NCI-H1694 (cell line): ENCODE measurements at regions not wholly inside any gene's neighbourhood (a gene's known extent, or its start where the extent isn't known, plus 50 kb on each side); places are given as distances from the start of the nearest gene placed in this dataset.

Source experiments
- DNase-seq: peaks from one replicate; lab custom pipeline; 2025; lab: John Stamatoyannopoulos, UW

DNA sequence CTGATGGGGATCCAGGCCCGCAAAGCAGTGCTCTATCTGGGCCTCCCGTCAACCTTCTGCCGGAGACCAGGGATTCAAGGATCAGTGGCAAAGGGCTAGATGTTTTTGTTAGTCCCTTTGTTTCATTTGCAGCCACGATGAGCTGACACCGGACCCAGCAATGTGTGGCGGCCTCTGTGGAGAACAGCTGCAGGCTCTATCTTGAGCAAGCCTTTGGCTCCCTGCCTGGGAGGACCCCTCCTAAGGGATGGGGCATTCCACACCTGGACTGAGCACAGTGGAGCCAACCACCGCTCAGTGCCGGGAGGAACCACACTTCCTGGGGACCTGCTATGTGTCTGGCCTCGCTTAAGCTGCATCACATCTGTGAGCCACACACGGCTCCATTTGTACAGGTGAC lies 215.8 kb downstream of the RBFOX3 start:
- no peak for DNase-seq

DNA sequence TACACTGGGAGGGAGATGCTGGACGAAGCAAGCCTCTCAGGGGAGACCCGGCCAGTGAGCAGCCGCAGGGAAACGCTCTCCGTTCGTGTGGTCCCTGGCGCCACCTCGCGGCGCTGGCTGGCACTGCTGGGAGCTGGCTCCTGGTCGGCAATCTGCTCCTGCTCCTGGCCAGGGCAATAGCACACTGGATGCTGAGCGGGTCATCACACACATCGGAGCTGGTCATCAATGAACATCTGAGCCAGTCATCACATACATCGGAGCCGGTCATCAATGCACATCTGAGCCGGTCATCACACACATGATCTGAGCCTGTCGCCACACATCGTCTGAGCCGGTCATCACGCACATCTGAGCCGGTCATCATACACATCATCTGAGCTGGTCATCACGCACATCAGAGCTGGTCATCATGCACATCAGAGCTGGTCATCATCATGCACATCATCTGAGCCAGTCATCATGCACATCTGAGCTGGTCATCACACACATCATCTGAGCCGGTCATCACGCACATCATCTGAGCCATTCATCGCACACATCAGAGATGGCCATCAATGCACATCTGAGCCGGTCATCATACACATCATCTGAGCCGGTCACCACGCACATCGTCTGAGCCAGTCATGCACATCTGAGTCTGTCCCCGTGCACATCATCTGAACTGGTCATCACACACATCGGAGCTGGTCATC lies 217.3 kb downstream of the RBFOX3 start:
- peak; percentile 48 for DNase-seq

GRCh38 chr17:79392598-79392997 lies 218.3 kb downstream of the RBFOX3 start:
- no peak for DNase-seq

GRCh38 chr17:79391376-79392233 lies 219.2 kb downstream of the RBFOX3 start:
- DNase-seq = peak; percentile 20

- no peak for DNase-seq
Observed at GRCh38 chr17:79389896-79390295, 221.0 kb downstream of the RBFOX3 start.

GRCh38 chr17:79388556-79389295 lies 222.1 kb downstream of the RBFOX3 start:
- DNase-seq = peak; percentile 30

GRCh38 chr17:79387783-79388182 lies 223.1 kb downstream of the RBFOX3 start:
- DNase-seq = no peak

- DNase-seq = no peak
Observed at GRCh38 chr17:79385962-79386563, 224.8 kb downstream of the RBFOX3 start.

GRCh38 chr17:79382313-79382712 lies 228.5 kb downstream of the RBFOX3 start:
- DNase-seq = no peak

DNA sequence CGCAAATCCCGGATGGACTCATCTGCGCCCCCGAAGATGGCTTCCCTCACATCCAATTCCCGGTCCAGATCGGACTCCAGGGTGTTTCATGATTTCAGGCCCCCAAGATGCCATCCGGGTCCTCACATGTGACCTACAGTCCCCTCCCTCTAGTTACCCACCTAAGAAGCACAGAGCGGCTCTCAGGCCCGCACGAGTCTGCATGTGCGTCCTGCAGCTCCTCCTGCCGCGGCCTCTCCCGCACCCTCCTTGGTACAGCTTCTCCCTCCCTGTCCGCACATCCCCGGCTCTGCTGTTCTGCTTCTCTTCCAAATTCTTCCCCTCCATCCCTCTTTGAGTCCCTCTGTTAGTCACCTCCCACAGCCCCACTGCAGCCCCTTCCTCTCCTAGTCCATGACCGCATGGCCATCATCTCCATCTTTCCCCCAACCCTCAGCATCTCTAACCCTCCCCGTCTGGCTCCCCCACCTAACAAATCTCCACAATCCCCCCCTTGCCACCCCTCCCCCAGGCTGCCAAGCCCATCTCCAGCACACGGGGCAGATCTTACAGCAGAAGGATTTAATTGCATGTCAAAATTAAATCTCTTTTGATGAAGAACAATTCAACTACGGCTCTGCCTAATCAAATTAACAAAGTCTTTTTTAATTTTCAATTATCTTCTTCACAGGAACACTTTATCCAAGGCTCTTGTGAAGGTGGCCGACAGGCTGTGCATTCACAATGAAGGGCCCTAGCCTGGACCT lies 231.0 kb downstream of the RBFOX3 start:
- no peak for DNase-seq

DNA sequence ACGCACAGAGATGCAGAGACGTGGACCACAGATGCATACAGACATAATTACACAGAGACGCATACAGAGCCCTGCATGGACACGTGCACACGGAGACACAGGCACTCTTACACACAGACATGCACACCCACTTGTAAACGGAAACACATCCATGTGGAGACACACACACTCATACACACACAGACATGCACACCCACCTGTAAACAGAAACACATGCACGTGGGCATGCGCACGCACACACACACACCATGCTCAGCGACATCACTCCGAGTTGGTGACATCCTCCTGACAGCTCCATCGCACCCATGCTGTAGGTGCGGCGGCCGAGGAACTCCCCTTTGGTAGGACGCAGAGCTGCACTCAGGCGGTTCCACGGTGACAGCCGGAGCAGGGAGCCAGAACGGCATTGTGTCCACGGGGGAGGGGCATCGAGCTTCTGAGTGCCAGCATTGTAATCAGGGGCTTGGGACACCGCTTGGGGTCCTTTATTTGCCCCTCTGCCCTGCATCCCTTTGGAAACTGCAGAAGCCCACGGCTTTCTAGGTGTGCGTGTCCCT lies 233.5 kb downstream of the RBFOX3 start:
- no peak for DNase-seq

DNA sequence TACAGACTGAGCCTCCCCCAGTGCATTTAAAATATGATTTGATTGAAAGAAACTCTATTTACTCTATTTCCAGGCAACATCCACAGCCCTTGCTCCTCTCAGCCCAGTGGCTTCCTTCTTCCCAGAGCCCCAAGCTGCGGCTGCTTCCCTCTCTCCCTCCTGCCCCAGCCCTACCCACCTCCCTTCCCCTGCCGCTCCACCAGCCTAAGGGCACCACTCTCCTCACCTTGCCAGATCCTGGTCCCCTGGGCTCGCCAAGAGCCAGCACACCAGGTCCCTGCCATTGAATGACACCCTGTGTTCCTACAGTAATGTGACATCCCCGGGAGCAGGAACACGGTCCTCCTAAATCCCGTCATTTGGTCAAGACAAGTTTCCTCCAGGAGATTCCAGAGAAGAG lies 236.0 kb downstream of the RBFOX3 start:
- DNase-seq = no peak

GRCh38 chr17:79374087-79374689 lies 236.7 kb downstream of the RBFOX3 start:
- no peak for DNase-seq

DNA sequence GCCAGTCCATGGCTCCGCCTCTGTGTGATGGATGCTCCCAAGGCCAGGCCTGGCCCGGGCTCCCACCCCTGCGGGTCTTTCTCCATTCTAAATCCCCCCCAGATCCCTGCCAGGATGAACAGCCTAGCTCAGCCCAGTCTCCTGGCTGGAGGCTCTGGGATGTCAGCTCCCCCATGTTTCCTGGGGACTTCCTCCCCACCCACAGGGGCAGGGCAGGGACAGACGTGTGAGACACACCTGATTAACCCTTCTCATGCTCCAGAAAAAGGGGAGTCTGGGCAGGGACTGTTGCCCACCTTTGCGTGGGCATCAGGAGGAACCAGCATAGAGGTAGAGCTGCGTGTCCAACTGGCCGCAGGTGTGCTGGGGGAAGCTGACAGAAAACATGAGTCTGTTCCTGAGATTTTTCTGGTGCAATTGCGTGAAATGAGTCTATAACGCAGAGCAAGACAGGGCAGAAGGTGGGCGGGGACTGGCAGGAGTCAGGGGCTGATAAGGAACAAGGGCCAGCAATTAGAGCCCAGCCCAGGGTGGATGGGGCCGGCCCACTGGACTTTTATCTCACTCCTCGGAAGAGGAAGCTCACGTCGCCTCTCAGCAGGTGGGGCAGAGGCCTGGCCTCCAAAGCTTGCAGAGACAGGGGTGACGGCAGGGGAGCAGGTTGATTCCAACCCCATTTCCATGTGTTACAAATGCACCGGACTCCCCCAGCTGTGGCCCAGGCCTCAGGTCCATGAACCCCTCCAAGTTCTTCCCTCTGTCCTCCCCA lies 238.2 kb downstream of the RBFOX3 start:
- no peak for DNase-seq

- no peak for DNase-seq
Observed at GRCh38 chr17:79371984-79372383, 238.9 kb downstream of the RBFOX3 start.

DNA sequence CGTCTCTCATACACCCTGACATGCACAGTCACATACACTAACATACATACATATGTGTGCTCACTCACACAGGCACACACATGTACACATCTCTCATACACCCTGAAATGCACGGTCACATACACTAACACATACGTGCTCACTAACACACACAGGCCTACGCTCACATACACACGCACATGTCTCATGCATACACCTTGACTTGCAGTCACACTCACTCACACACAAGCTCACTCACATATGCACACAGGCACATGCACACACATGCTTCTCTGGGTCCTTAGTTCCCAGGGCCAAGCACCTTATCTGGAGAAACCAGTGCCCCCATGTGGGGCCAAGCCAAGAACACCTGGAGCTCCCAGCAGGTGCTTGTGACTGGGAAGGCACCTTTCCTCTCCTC lies 240.3 kb downstream of the RBFOX3 start:
- DNase-seq = no peak

DNA sequence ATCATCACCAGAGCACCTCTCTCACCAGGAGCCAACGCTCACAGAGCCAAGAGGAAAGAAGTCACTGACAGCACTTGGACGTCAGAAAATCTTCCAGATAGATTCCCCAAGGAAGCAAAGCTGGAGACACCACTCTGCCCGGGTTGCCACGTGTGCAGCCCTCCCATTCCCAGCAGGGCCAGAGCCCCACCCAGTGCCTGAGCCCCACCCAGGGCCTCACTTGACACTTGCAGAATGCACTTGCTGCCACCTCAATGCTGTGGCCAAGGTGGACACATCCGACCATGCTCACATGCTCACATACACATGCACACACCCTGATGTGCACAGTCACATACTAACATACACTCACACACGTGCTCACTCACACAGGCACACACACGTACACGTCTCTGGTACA lies 240.7 kb downstream of the RBFOX3 start:
- no peak for DNase-seq

- no peak for DNase-seq
Observed at GRCh38 chr17:79369532-79369931, 241.3 kb downstream of the RBFOX3 start.

DNA sequence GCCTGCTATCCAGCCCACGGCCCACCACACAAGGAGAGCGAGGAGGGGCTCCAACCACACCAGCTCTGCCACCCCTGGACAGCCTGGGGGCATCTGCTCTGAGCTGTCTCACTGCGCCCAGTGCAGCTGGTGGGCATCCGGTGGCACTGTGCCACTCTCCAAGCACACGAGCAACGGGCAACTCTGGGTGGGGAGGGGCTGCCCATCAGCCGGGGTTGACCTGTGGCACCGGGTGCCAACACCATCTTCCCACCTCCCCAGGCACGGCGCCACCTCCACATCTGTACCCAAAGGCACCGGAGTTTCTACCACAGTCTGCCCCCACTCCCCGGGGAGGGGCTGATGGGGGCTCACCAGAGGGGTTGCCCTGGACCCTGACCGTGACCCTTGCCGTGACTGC lies 241.8 kb downstream of the RBFOX3 start:
- no peak for DNase-seq

GRCh38 chr17:79368521-79368920 lies 242.3 kb downstream of the RBFOX3 start:
- no peak for DNase-seq
